Adrenal gland (tissue), 5 donors: ENCODE measurements at regions not wholly inside any gene's neighbourhood (a gene's known extent, or its start where the extent isn't known, plus 50 kb on each side); places are given as distances from the start of the nearest gene placed in this dataset.

Experiments
- CTCF ChIP-seq, 6 experiments: fragments of 450-650 bp in 4 of 6; fragments of 200-600 bp in 2 of 6; sonication (generic) in 1 of 6; IDR thresholded peaks; 1 replicate in 5 of 6; 2 replicates in 1 of 6; pipeline versions ENCODE4 v1.5.1 to v1.8.0; 2016 to 2021; ENCODE audit warnings: antibody characterized with exemption in 6 of 6, mild to moderate bottlenecking in 2 of 6, moderate library complexity in 1 of 6
- POLR2A ChIP-seq, 2 donors: fragments of 450-650 bp; IDR thresholded peaks; one replicate each; pipeline ENCODE4 v1.6.1; 2017; ENCODE audit warnings: antibody characterized with exemption in 2 of 2, mild to moderate bottlenecking in 2 of 2, moderate library complexity in 1 of 2
- donor health status: DM: no; HTN: no; CAD: no.

GRCh38 chr12:111048991-111049390 is 128.6 kb upstream of the MYL2 start:
- TF ChIP-seq CTCF (IDR thresholded peaks at IDR 0.05) (no peak), POLR2A (IDR thresholded peaks at IDR 0.05) (no peak)
